Activated CD4-positive, alpha-beta memory T cell treated with anti-CD3 and anti-CD28 coated beads for 36 hours (primary cell): ENCODE measurements at regions not wholly inside any gene's neighbourhood (a gene's known extent, or its start where the extent isn't known, plus 50 kb on each side); places are given as distances from the start of the nearest gene placed in this dataset. TPM values are rescaled to one million over a fixed set of nuclear protein-coding genes. Genes with fewer than 3 reads are reported as not detected.

Experiments used
- CTCF ChIA-PET: fragments of 350-600 bp; sonication (Branson Sonifier 250); formaldehyde crosslinking; loops from one replicate; lab custom pipeline; 2021; ENCODE audit warnings: antibody characterized with exemption, inconsistent platforms; lab: Charles Lee
- POLR2A ChIA-PET: fragments of 350-600 bp; sonication (Branson Sonifier 250); formaldehyde crosslinking; loops from one replicate; lab custom pipeline; 2021; ENCODE audit warnings: antibody characterized with exemption; lab: Charles Lee
- DNase-seq: peaks from one replicate; pipeline ENCODE4 v3.0.0-alpha.2; 2020
- H3K27ac Mint-ChIP-seq: one replicate; pipeline ENCODE4 v1.8.0; 2021; ENCODE audit warnings: mixed read lengths
- H3K27me3 Mint-ChIP-seq: one replicate; pipeline ENCODE4 v1.8.0; 2021; ENCODE audit warnings: mixed read lengths
- H3K36me3 Mint-ChIP-seq: one replicate; pipeline ENCODE4 v1.8.0; 2021; ENCODE audit warnings: mixed read lengths
- H3K4me1 Mint-ChIP-seq: one replicate; pipeline ENCODE4 v1.8.0; 2021; ENCODE audit warnings: low read depth, mixed read lengths
- H3K4me3 Mint-ChIP-seq: one replicate; pipeline ENCODE4 v1.8.0; 2021; ENCODE audit warnings: mild to moderate bottlenecking, mixed read lengths
- H3K9me3 Mint-ChIP-seq: one replicate; pipeline ENCODE4 v1.8.0; 2021; ENCODE audit warnings: mixed read lengths
- intact Hi-C: fragments of 100-400 bp; cut with micrococcal nuclease; formaldehyde crosslinking; loops from one replicate; pipeline ENCODE4 v1.15.1; 2023
- microRNA-seq: library from miRNA; unstranded; fragments of <30 nt; microRNA quantifications from one replicate; pipeline ENCODE4 v1.2.0, GENCODE V29; 2022; ENCODE audit warnings: borderline number of aligned reads, borderline microRNAs expressed, borderline replicate concordance

GRCh38 chr1:168365719-168366479 lies 85.2 kb downstream of the TBX19 start:
- ChIA-PET POLR2A (no interaction called here), CTCF (interaction anchor here (0.6 to 5.8 kb wide), 8 partner anchors 9 to 1114 kb away, joined by 3 to 126 read pairs (median 4); no protein-coding TSS in a partner anchor)
- no peak for DNase-seq
- Mint-ChIP-seq H3K27me3 (no peaks in the 10 kb centered on the region), H3K9me3 (no peaks in the 10 kb centered on the region), H3K4me1 (peaks cover 32% of the 10 kb centered on the region), H3K36me3 (no peaks in the 10 kb centered on the region), H3K4me3 (no peak overlapping the region), H3K27ac (no peak overlapping the region)
- intact Hi-C loops: no loop called here

Small RNA genes in the stretch of these regions (microRNA-seq; reads per million reads assigned to microRNA genes)
- not detected for gene MIR557
